Upper lobe of left lung (tissue), 4 donors: ENCODE measurements at regions not wholly inside any gene's neighbourhood (a gene's known extent, or its start where the extent isn't known, plus 50 kb on each side); places are given as distances from the start of the nearest gene placed in this dataset.

Source experiments
- CTCF ChIP-seq, 6 experiments: fragments of 450-650 bp in 4 of 6; fragments of 200-600 bp in 2 of 6; sonication (generic) in 2 of 6; IDR thresholded peaks; one replicate each; pipeline ENCODE4 v1.5.1; 2016 to 2019; ENCODE audit warnings: antibody characterized with exemption in 6 of 6
- POLR2A ChIP-seq, 4 donors: fragments of 450-650 bp; IDR thresholded peaks; one replicate each; pipeline ENCODE4 v1.5.1; 2016 to 2017; ENCODE audit warnings: antibody characterized with exemption in 4 of 4, mild to moderate bottlenecking in 2 of 4

- TF ChIP-seq CTCF (IDR thresholded peaks at IDR 0.05) (no peak), POLR2A (IDR thresholded peaks at IDR 0.05) (no peak)
Observed at GRCh38 chr6:120908767-120909166, 425.5 kb downstream of the TBC1D32 start.
